AG04449 (cell line): ENCODE measurements at regions not wholly inside any gene's neighbourhood (a gene's known extent, or its start where the extent isn't known, plus 50 kb on each side); places are given as distances from the start of the nearest gene placed in this dataset.

Experiments used
- CTCF ChIA-PET: fragments of 350-600 bp; formaldehyde crosslinking; extraction: SDS; loops from one replicate; lab custom pipeline; 2021; ENCODE audit warnings: antibody characterized with exemption; lab: Yijun Ruan, JAX
- POLR2A ChIA-PET: fragments of 400-600, 350-600 bp; formaldehyde crosslinking; extraction: SDS; loops from one replicate; lab custom pipeline; 2020; ENCODE audit warnings: antibody characterized with exemption, inconsistent platforms; lab: Yijun Ruan, JAX
- DNase-seq: peaks from one replicate; pipeline ENCODE4 v3.0.0-alpha.2; 2010; ENCODE audit warnings: low read depth, low spot score
- H3K4me3 ChIP-seq: 2 replicates; pipeline ENCODE4 v1.5.1; 2011; ENCODE audit warnings: low read depth, mild to moderate bottlenecking, control low read depth, low read length
- CTCF ChIP-seq: IDR thresholded peaks from one replicate; pipeline ENCODE4 v1.5.1; 2011; ENCODE audit warnings: mild to moderate bottlenecking, moderate library complexity, low read length, control low read depth, inconsistent platforms; ENCODE audit not compliant: insufficient read depth; ENCODE audit errors: missing control alignments

GRCh38 chr2:14125624-14126293 is 506.8 kb upstream of the LRATD1 start:
- no peak overlapping the region for H3K4me3 ChIP-seq
- CTCF ChIA-PET, result no interaction called here
- DNase-seq, result no peak
- no peak for TF ChIP-seq CTCF
- POLR2A ChIA-PET, result no interaction called here

- CTCF ChIA-PET, result no interaction called here
- POLR2A ChIA-PET, result no interaction called here
- DNase-seq, result no peak
- no peak for TF ChIP-seq CTCF
- no peak overlapping the region for H3K4me3 ChIP-seq
These were observed 505.7 kb upstream of the LRATD1 start for GRCh38 chr2:14126846-14127245.

- POLR2A ChIA-PET, result no interaction called here
- H3K4me3 ChIP-seq, result no peak overlapping the region
- CTCF ChIA-PET, result no interaction called here
- no peak for DNase-seq
- no peak for TF ChIP-seq CTCF
These were observed 504.8 kb upstream of the LRATD1 start for GRCh38 chr2:14127765-14128164.

- H3K4me3 ChIP-seq, result no peak overlapping the region
- no peak for DNase-seq
- no peak for TF ChIP-seq CTCF
- CTCF ChIA-PET, result no interaction called here
- POLR2A ChIA-PET, result no interaction called here
These were observed 500.1 kb upstream of the LRATD1 start for GRCh38 chr2:14132386-14132785.

- no peak for DNase-seq
- no peak overlapping the region for H3K4me3 ChIP-seq
- CTCF ChIA-PET, result no interaction called here
- POLR2A ChIA-PET, result no interaction called here
- TF ChIP-seq CTCF, result no peak
These were observed 497.7 kb upstream of the LRATD1 start for GRCh38 chr2:14134771-14135170.

GRCh38 chr2:14136030-14136429 is 496.5 kb upstream of the LRATD1 start:
- ChIA-PET CTCF (no interaction called here), POLR2A (no interaction called here)
- TF ChIP-seq CTCF, result no peak
- H3K4me3 ChIP-seq, result no peak overlapping the region
- no peak for DNase-seq
